HEK293 (cell line): ENCODE measurements at regions not wholly inside any gene's neighbourhood (a gene's known extent, or its start where the extent isn't known, plus 50 kb on each side); places are given as distances from the start of the nearest gene placed in this dataset.

Experiments used
- CTCF ChIA-PET: fragments of 350-600 bp; formaldehyde crosslinking; extraction: SDS; loops from one replicate; lab custom pipeline; 2021; ENCODE audit warnings: antibody characterized with exemption; lab: Yijun Ruan, JAX
- POLR2A ChIA-PET: fragments of 300-600 bp; formaldehyde crosslinking; extraction: SDS; loops from one replicate; lab custom pipeline; 2020; ENCODE audit warnings: antibody characterized with exemption, inconsistent platforms; lab: Yijun Ruan, JAX
- H3K27ac ChIP-seq: fragments of 200-500 bp; sonication (Bioruptor generic); 2 replicates; pipeline ENCODE4 v1.5.1; 2014; ENCODE audit warnings: low read depth, low read length, control low read depth, inconsistent platforms; ENCODE audit errors: extremely low read depth
- H3K36me3 ChIP-seq, 2 experiments: fragments of 200-500 bp in 1 of 2; sonication (Bioruptor generic) in 1 of 2; 1 replicate in 1 of 2; 2 replicates in 1 of 2; pipeline ENCODE4 v1.5.1; 2014 to 2017; ENCODE audit warnings: inconsistent platforms in 2 of 2, low read length in 2 of 2; ENCODE audit not compliant: control insufficient read depth in 2 of 2, insufficient read depth in 1 of 2
- H3K4me1 ChIP-seq: fragments of 200-500 bp; sonication (Bioruptor generic); 2 replicates; pipeline ENCODE4 v1.5.1; 2014; ENCODE audit warnings: mild to moderate bottlenecking, low read length, inconsistent platforms; ENCODE audit not compliant: control insufficient read depth, insufficient read depth
- H3K4me3 ChIP-seq: 2 replicates; pipeline ENCODE4 v1.5.1; 2011; ENCODE audit warnings: low read depth, mild to moderate bottlenecking, control low read depth, low read length, moderate library complexity
- H3K9me3 ChIP-seq: fragments of 200-500 bp; sonication (Bioruptor generic); 2 replicates; pipeline ENCODE4 v1.5.1; 2014; ENCODE audit warnings: low read depth, low read length, inconsistent platforms; ENCODE audit not compliant: control insufficient read depth, insufficient read depth
- GLI2 ChIP-seq: fragments of 450-650 bp; formaldehyde crosslinking; IDR thresholded peaks from 2 replicates; pipeline ENCODE4; 2017; ENCODE audit warnings: missing biosample characterization, missing genetic modification characterization, low read depth, borderline replicate concordance
- GLIS1 ChIP-seq: fragments of 450-650 bp; formaldehyde crosslinking; IDR thresholded peaks from 2 replicates; pipeline ENCODE4 v1.5.1; 2016; ENCODE audit warnings: missing biosample characterization, missing genetic modification characterization
- INSM2 ChIP-seq: fragments of 450-650 bp; formaldehyde crosslinking; IDR thresholded peaks from 2 replicates; pipeline ENCODE4 v1.5.1; 2016; ENCODE audit warnings: missing biosample characterization, missing genetic modification characterization
- SCRT2 ChIP-seq: fragments of 450-650 bp; formaldehyde crosslinking; IDR thresholded peaks from 2 replicates; pipeline ENCODE4 v1.5.1; 2016; ENCODE audit warnings: missing biosample characterization, missing genetic modification characterization
- TRIM28 ChIP-seq: IDR thresholded peaks from 2 replicates; pipeline ENCODE4 v1.6.1; 2011; ENCODE audit warnings: low read length, control low read depth, borderline replicate concordance
- WT1 ChIP-seq: fragments of 450-650 bp; formaldehyde crosslinking; IDR thresholded peaks from 2 replicates; pipeline ENCODE4 v1.5.1; 2016; ENCODE audit warnings: missing biosample characterization, missing genetic modification characterization
- ZBTB21 ChIP-seq: fragments of 450-650 bp; formaldehyde crosslinking; IDR thresholded peaks from 2 replicates; pipeline ENCODE4 v1.5.1; 2017; ENCODE audit warnings: missing biosample characterization, missing genetic modification characterization
- ZBTB44 ChIP-seq: fragments of 450-650 bp; IDR thresholded peaks from 2 replicates; pipeline ENCODE4 v1.5.1; 2018; ENCODE audit warnings: missing biosample characterization, mild to moderate bottlenecking, missing genetic modification characterization
- ZFHX2 ChIP-seq: fragments of 450-650 bp; formaldehyde crosslinking; conservative IDR thresholded peaks from 2 replicates; pipeline ENCODE4 v1.5.1; 2016; ENCODE audit warnings: missing biosample characterization, missing genetic modification characterization
- ZFP3 ChIP-seq: fragments of 450-650 bp; formaldehyde crosslinking; IDR thresholded peaks from 2 replicates; pipeline ENCODE4 v1.5.1; 2016; ENCODE audit warnings: low read depth, missing biosample characterization, missing genetic modification characterization
- ZNF132 ChIP-seq: fragments of 450-650 bp; formaldehyde crosslinking; IDR thresholded peaks from 2 replicates; pipeline ENCODE4 v1.5.1; 2017; ENCODE audit warnings: missing biosample characterization, missing genetic modification characterization, borderline replicate concordance
- ZNF169 ChIP-seq: fragments of 450-650 bp; formaldehyde crosslinking; IDR thresholded peaks from 2 replicates; pipeline ENCODE4 v1.5.1; 2016; ENCODE audit warnings: missing biosample characterization, missing genetic modification characterization
- ZNF174 ChIP-seq: fragments of 450-650 bp; formaldehyde crosslinking; IDR thresholded peaks from 2 replicates; pipeline ENCODE4 v1.5.0; 2017; ENCODE audit warnings: missing biosample characterization, mild to moderate bottlenecking, missing genetic modification characterization
- ZNF175 ChIP-seq: fragments of 450-650 bp; formaldehyde crosslinking; IDR thresholded peaks from 2 replicates; pipeline ENCODE4 v1.5.1; 2016; ENCODE audit warnings: missing biosample characterization, missing genetic modification characterization
- ZNF248 ChIP-seq: fragments of 450-650 bp; formaldehyde crosslinking; IDR thresholded peaks from 2 replicates; pipeline ENCODE4 v1.5.1; 2017; ENCODE audit warnings: missing biosample characterization, missing genetic modification characterization
- ZNF335 ChIP-seq: fragments of 450-650 bp; formaldehyde crosslinking; conservative IDR thresholded peaks from 2 replicates; pipeline ENCODE4 v1.5.1; 2016; ENCODE audit warnings: missing biosample characterization, missing genetic modification characterization
- ZNF350 ChIP-seq: fragments of 450-650 bp; formaldehyde crosslinking; IDR thresholded peaks from 2 replicates; pipeline ENCODE4 v1.5.0; 2017; ENCODE audit warnings: missing biosample characterization, mild to moderate bottlenecking, missing genetic modification characterization
- ZNF394 ChIP-seq: fragments of 450-650 bp; formaldehyde crosslinking; IDR thresholded peaks from 2 replicates; pipeline ENCODE4 v1.5.1; 2016; ENCODE audit warnings: missing biosample characterization, missing genetic modification characterization, mild to moderate bottlenecking, moderate library complexity, borderline replicate concordance
- ZNF416 ChIP-seq: fragments of 450-650 bp; formaldehyde crosslinking; IDR thresholded peaks from 2 replicates; pipeline ENCODE4 v1.5.1; 2016; ENCODE audit warnings: missing biosample characterization, missing genetic modification characterization
- ZNF423 ChIP-seq: fragments of 450-650 bp; formaldehyde crosslinking; IDR thresholded peaks from 2 replicates; pipeline ENCODE4 v1.5.1; 2016; ENCODE audit warnings: missing biosample characterization, missing genetic modification characterization
- ZNF544 ChIP-seq: fragments of 450-650 bp; formaldehyde crosslinking; IDR thresholded peaks from 2 replicates; pipeline ENCODE4 v1.5.0; 2017; ENCODE audit warnings: missing biosample characterization, missing genetic modification characterization
- ZNF580 ChIP-seq: fragments of 450-650 bp; formaldehyde crosslinking; IDR thresholded peaks from 2 replicates; pipeline ENCODE4 v1.5.1; 2016; ENCODE audit warnings: missing biosample characterization, missing genetic modification characterization
- ZNF645 ChIP-seq: fragments of 450-650 bp; formaldehyde crosslinking; IDR thresholded peaks from 2 replicates; pipeline ENCODE4; 2016; ENCODE audit warnings: missing biosample characterization, missing genetic modification characterization
- ZNF664 ChIP-seq: fragments of 450-650 bp; formaldehyde crosslinking; IDR thresholded peaks from 2 replicates; pipeline ENCODE4 v1.5.1; 2016; ENCODE audit warnings: missing biosample characterization, missing genetic modification characterization
- ZNF677 ChIP-seq: fragments of 450-650 bp; IDR thresholded peaks from 2 replicates; pipeline ENCODE4 v1.5.0; 2018; ENCODE audit warnings: missing biosample characterization, mild to moderate bottlenecking, missing genetic modification characterization, moderate library complexity
- ZNF785 ChIP-seq: fragments of 450-650 bp; formaldehyde crosslinking; IDR thresholded peaks from 2 replicates; pipeline ENCODE4 v1.5.1; 2016; ENCODE audit warnings: missing biosample characterization, missing genetic modification characterization
- ZNF837 ChIP-seq: fragments of 450-650 bp; formaldehyde crosslinking; IDR thresholded peaks from 2 replicates; pipeline ENCODE4 v1.5.1; 2016; ENCODE audit warnings: missing biosample characterization, missing genetic modification characterization
- ZXDB ChIP-seq: fragments of 450-650 bp; formaldehyde crosslinking; IDR thresholded peaks from 2 replicates; pipeline ENCODE4 v1.5.1; 2016; ENCODE audit warnings: missing biosample characterization, missing genetic modification characterization

- H3K4me1 ChIP-seq, result peaks cover 8% of the 10 kb centered on the region
- H3K4me3 ChIP-seq, result no peak overlapping the region
- TF ChIP-seq ZFHX2 (tag by site-specific recombination) (no peak), ZNF335 (tag by site-specific recombination) (no peak), ZNF175 (no peak), GLI2 (no peak), WT1 (tag by site-specific recombination) (no peak), ZNF132 (tag by site-specific recombination) (no peak), ZNF580 (tag by site-specific recombination) (no peak), ZXDB (tag by site-specific recombination) (no peak), ZNF785 (no peak)
- TF ChIP-seq, all 188 proteins: peak for 0
- ChIA-PET CTCF (interaction anchor here (0.6 kb wide), 1 partner anchor 78 kb away, joined by 5 read pairs; no protein-coding TSS in a partner anchor), POLR2A (no interaction called here)
- Histone ChIP-seq H3K9me3 (no peaks in the 10 kb centered on the region), H3K27ac (no peak overlapping the region), H3K36me3 (no peaks in the 10 kb centered on the region)
Measured at GRCh38 chr5:81854485-81854884, 103.6 kb upstream of the SSBP2 start.

GRCh38 chr5:81853030-81853357 lies 102.1 kb upstream of the SSBP2 start:
- Histone ChIP-seq H3K27ac (peak overlapping the region; percentile 39; the same call in 1 of the 2 replicates), H3K4me1 (peaks cover 8% of the 10 kb centered on the region), H3K4me3 (no peak overlapping the region), H3K9me3 (no peaks in the 10 kb centered on the region), H3K36me3 (no peaks in the 10 kb centered on the region)
- ChIA-PET POLR2A (interaction anchor here (0.8 to 3.3 kb wide), 4 partner anchors 98 to 312 kb away, joined by 3 to 142 read pairs (median 14); partner anchors contain the start of gene SSBP2), CTCF (interaction anchor here (1.0 kb wide), 1 partner anchor 316 kb away, joined by 3 read pairs; no protein-coding TSS in a partner anchor)
- TF ChIP-seq ZNF394 (peak; percentile 38), GLIS1 (tag by site-specific recombination) (0 out of 2 replicates have a peak, but pooled peaks have one; percentile 4), ZNF664 (tag by site-specific recombination) (0 out of 2 replicates have a peak, but pooled peaks have one; percentile 28), SCRT2 (tag by site-specific recombination) (0 out of 2 replicates have a peak, but pooled peaks have one; percentile 38), ZNF416 (tag by site-specific recombination) (no peak), ZNF544 (tag by site-specific recombination) (no peak), ZNF423 (tag by site-specific recombination) (0 out of 2 replicates have a peak, but pooled peaks have one; percentile 3)

GRCh38 chr5:81852291-81853029 lies 101.6 kb upstream of the SSBP2 start:
- H3K4me3 ChIP-seq, result peak overlapping the region; percentile 41
- H3K27ac ChIP-seq, result peak overlapping the region; percentile 39; the same call in 1 of the 2 replicates
- no peaks in the 10 kb centered on the region for H3K9me3 ChIP-seq
- H3K4me1 ChIP-seq, result peaks cover 8% of the 10 kb centered on the region
- ChIA-PET CTCF (interaction anchor here (0.5 to 2.2 kb wide), 8 partner anchors 53 to 624 kb away, joined by 3 to 10 read pairs (median 4); partner anchors contain the start of gene SSBP2), POLR2A (interaction anchor here (0.6 to 3.3 kb wide), 10 partner anchors 14 to 1200 kb away, joined by 3 to 142 read pairs (median 4); partner anchors contain the start of genes ATG10 and SSBP2)
- H3K36me3 ChIP-seq, result no peaks in the 10 kb centered on the region
- TF ChIP-seq ZNF169 (no peak), ZNF248 (tag by site-specific recombination) (no peak), ZBTB44 (tag by site-specific recombination) (peak; percentile 56; the same call in 1 of the 2 replicates), ZNF394 (peak; percentile 100), INSM2 (tag by site-specific recombination) (no peak), ZNF645 (tag by site-specific recombination) (no peak), ZBTB21 (tag by site-specific recombination) (no peak), ZNF677 (no peak), TRIM28 (no peak), ZNF837 (tag by site-specific recombination) (no peak), ZFP3 (tag by site-specific recombination) (no peak), ZNF174 (no peak), ZNF350 (no peak)
